Loucy (cell line): ENCODE measurements at regions not wholly inside any gene's neighbourhood (a gene's known extent, or its start where the extent isn't known, plus 50 kb on each side); places are given as distances from the start of the nearest gene placed in this dataset.
"Not testable (repeated sequence)": the region's sequence is repeated elsewhere in the genome, so short reads cannot be mapped to it uniquely, and the experiment has no call there.

Experiments used
- EZH2phosphoT487 ChIP-seq: fragments of 200-600 bp; IDR thresholded peaks from 2 replicates; pipeline ENCODE4 v1.6.1; 2018; ENCODE audit warnings: antibody characterized with exemption, mild to moderate bottlenecking, moderate library complexity, borderline replicate concordance
- TF ChIP-seq, protein P1 (sequence below): fragments of 200-600 bp; sonication (generic); conservative IDR thresholded peaks from 2 replicates; pipeline ENCODE4 v1.5.1; 2014; ENCODE audit warnings: mild to moderate bottlenecking, antibody characterized with exemption, low read length

DNA sequence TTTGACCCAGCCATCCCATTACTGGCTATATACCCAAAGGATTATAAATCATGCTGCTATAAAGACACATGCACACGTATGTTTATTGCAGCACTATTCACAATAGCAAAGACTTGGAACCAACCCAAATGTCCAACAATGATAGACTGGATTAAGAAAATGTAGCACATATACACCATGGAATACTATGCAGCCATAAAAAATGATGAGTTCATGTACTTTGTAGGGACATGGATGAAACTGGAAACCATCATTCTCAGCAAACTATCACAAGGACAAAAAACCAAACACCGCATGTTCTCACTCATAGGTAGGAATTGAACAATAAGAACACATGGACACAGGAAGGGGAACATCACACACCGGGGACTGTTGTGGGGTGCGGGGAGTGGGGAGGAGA lies 128.8 kb upstream of the NIPBL start:
- TF ChIP-seq, protein P1, sequence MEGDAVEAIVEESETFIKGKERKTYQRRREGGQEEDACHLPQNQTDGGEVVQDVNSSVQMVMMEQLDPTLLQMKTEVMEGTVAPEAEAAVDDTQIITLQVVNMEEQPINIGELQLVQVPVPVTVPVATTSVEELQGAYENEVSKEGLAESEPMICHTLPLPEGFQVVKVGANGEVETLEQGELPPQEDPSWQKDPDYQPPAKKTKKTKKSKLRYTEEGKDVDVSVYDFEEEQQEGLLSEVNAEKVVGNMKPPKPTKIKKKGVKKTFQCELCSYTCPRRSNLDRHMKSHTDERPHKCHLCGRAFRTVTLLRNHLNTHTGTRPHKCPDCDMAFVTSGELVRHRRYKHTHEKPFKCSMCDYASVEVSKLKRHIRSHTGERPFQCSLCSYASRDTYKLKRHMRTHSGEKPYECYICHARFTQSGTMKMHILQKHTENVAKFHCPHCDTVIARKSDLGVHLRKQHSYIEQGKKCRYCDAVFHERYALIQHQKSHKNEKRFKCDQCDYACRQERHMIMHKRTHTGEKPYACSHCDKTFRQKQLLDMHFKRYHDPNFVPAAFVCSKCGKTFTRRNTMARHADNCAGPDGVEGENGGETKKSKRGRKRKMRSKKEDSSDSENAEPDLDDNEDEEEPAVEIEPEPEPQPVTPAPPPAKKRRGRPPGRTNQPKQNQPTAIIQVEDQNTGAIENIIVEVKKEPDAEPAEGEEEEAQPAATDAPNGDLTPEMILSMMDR: not testable (repeated sequence)
- TF ChIP-seq EZH2phosphoT487: not testable (repeated sequence)
